GM21526 (cell line): ENCODE measurements at regions not wholly inside any gene's neighbourhood (a gene's known extent, or its start where the extent isn't known, plus 50 kb on each side); places are given as distances from the start of the nearest gene placed in this dataset.

Experiments used
- ATAC-seq: cut with Tn5 transposase; IDR thresholded peaks from one replicate; pipeline ENCODE4 v1.9.1; 2021; ENCODE audit warnings: moderate library complexity; ENCODE audit not compliant: unreplicated experiment, low FRiP score

- ATAC-seq = no peak
Observed at GRCh38 chr3:18837137-18837755, 311.1 kb upstream of the KCNH8 start.

DNA sequence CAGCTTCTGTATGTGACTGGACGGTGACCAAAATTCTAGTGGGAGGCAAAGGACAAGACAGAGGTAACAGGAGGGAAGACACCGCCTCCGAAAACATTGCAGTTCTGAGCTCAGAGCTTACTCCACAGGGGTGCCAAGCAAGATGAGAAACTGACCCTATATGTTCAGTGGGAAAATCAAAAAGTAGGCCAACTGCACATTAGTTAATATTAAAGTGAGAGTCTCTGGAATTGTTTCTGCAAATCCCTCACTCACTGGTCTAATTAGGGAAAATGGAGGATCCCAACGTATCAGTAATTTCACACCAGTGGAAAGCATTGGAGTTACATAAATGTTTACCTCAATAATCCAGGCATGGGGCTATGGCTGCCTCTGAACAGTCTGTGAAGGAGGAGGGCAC is 313.3 kb upstream of the KCNH8 start:
- ATAC-seq = no peak

DNA sequence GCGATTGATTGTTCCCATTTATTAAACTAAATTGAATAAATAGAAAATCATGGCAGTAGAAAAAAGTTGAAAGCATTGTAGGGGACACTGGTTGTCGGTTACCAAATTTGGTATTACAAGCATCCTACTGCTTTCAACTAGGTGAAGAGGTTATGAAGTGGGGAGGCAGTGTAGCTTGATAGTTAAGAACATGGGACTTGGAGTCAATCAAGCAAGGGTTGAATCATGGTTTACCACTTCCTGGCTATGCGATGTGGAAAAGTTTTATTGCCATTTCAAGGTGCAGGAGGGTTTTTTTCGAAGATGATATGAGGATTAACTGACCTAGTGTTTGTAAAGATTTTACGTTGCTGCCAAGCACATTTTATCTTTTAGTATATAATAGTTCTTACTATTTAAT is 318.2 kb upstream of the KCNH8 start:
- ATAC-seq = no peak

DNA sequence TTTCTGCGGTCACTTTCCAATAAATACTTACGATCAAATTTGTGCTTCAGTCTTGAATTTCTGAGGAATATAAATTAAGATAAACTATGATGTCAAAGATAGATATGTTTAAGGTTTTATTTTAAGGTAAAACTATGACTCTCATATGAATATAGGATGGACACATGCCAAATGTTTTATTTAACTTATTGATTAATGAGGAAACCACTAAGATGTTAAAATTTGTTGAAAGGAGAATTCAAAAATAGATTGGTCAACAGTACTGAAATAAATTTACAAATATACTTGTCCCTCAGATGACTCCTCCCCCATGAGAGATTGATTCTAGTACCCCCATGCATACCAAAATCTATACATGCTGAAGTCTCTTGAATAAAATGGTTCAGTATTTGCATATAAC is 319.7 kb upstream of the KCNH8 start:
- ATAC-seq = no peak

GRCh38 chr3:18827664-18828063 is 320.6 kb upstream of the KCNH8 start:
- ATAC-seq = no peak

GRCh38 chr3:18825665-18826064 is 322.6 kb upstream of the KCNH8 start:
- ATAC-seq = no peak

GRCh38 chr3:18813300-18813699 is 335.0 kb upstream of the KCNH8 start:
- ATAC-seq = no peak

DNA sequence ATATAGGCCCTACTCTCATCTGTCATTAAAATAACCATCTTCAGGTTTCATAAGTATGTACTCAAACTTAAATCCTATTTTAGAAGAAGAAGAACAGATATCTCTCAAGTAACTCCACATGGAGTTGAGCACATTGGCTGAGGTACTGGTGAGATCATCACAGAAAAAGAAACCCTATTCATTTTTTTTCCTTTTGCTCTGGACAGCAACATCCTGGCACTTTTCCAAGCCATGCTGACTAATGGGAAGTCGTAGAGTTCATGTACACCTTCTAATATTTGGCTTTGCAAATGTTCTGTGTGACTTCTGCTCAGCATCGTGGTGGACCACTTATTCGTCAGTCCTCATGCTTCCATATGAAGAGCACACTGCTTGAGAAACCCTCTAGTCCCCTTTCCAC is 336.0 kb upstream of the KCNH8 start:
- ATAC-seq = no peak

DNA sequence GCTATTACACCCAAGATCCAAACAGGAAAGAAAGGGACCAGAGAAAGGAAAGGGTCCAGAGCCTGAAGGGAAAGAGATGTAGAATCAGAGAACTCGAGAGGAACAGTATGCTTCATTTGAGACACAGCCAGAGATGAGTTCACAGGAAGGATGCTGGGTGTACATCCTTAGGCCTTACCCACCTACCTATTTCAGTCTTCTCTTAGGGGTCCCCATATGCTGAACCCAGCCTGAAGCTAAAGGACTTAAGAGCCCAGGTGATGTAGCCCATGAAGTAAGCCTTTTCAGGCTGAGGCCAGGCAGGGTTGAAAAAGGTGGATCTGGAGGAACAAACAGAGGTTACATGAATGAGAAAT is 338.0 kb upstream of the KCNH8 start:
- ATAC-seq = no peak

- ATAC-seq = no peak
Observed at GRCh38 chr3:18809640-18810305, 338.5 kb upstream of the KCNH8 start.

- no peak for ATAC-seq
Observed at GRCh38 chr3:18808429-18808828, 339.9 kb upstream of the KCNH8 start.

DNA sequence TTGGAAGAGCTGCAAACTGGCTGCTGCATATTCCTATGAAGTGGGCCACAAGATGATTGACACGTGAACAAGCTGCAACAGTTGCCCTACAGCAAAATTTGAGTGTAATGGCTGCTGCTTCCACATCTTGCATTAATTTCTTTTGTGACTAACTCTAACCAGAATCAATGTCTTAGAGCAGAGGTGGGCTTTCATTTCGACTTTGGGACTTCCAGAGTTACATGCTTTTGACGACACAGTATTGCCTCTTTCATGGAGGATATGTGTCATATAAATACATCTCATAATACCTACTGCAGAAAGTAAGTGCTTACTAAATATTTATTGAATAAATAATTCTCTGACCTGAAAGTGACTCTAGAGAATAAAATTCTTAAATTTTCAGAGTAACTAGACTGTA is 340.7 kb upstream of the KCNH8 start:
- ATAC-seq = no peak

GRCh38 chr3:18806633-18807032 is 341.7 kb upstream of the KCNH8 start:
- no peak for ATAC-seq

- ATAC-seq = no peak
Observed at GRCh38 chr3:18797378-18797777, 350.9 kb upstream of the KCNH8 start.

DNA sequence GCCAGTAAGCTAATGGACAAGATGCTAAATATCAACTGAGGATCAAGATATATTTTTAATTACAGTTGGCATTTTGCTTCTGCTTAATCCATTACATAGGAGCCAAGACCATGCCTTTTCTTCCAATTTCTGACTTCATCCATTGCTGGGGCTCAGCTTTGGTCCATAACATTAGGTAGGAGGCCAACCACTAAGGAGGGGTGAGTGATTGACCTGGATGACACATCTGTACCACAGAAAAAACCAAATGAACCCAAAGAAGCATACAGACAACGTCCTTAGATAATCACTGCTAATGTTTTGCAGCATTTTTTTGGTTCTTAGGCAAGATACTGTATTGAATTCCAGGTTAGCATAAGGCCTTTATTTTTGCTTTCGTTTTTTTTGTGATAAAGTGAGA is 353.2 kb upstream of the KCNH8 start:
- ATAC-seq = no peak

GRCh38 chr3:18791752-18792151 is 356.6 kb upstream of the KCNH8 start:
- no peak for ATAC-seq

- no peak for ATAC-seq
Observed at GRCh38 chr3:18791182-18791581, 357.1 kb upstream of the KCNH8 start.

DNA sequence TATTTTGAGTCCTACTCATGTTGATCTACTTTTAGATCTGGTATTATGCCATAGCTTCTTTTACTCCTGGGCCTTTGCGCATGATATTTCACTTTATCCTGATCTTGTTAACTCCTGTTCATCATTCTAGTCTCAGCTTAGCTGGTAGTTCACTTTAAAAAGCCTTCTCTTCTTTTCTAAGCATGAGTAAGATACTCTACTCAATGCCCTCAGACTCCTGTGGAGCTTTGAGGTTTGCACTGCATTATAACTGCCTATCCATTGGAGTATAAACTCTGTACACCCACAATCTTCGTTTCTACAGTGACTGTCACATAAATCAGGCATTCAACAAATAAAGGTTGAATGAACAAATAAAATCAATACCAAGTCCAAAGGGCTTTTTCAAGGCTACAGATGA is 357.9 kb upstream of the KCNH8 start:
- ATAC-seq = no peak

- no peak for ATAC-seq
Observed at GRCh38 chr3:18789734-18790133, 358.6 kb upstream of the KCNH8 start.

GRCh38 chr3:18787441-18787840 is 360.9 kb upstream of the KCNH8 start:
- no peak for ATAC-seq

DNA sequence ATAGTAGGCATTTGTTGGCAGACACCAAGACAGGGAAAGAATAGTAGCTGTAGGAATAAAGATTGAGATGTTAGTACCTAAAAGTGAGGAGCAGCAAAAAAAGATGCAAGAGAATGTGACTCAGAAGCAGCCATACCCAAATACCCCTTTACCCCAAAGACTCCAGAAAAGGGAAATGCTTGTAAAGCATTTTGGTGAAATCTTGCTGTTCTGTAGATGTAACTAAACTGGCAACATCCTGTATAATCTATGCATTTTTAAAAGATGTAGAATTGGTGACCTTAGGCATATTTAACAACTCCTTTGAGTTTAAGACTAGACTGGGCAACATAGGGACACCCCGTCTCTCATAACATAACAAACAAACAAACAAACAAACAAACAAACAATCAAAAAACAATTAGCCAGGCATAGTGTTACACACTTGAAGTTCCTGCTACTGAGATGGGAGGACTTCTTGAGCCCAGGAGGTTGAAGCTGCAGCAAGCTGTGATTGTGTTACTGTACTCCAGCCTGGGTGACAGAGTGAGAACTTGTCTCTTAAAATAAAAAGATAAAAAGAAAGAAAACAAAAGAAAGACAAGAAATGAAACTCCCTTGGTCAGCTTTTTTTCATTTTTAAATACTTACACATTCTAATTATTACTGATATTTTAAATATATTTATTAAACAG is 361.5 kb upstream of the KCNH8 start:
- no peak for ATAC-seq

- no peak for ATAC-seq
Observed at GRCh38 chr3:18782191-18782590, 357.1 kb upstream of the SATB1 start.
